ENCODE measurements at regions not wholly inside any gene's neighbourhood (a gene's known extent, or its start where the extent isn't known, plus 50 kb on each side); places are given as distances from the start of the nearest gene placed in this dataset.
A peak's percentile ranks its signal among the peaks of the same experiment; 100 is the strongest.

DNA sequence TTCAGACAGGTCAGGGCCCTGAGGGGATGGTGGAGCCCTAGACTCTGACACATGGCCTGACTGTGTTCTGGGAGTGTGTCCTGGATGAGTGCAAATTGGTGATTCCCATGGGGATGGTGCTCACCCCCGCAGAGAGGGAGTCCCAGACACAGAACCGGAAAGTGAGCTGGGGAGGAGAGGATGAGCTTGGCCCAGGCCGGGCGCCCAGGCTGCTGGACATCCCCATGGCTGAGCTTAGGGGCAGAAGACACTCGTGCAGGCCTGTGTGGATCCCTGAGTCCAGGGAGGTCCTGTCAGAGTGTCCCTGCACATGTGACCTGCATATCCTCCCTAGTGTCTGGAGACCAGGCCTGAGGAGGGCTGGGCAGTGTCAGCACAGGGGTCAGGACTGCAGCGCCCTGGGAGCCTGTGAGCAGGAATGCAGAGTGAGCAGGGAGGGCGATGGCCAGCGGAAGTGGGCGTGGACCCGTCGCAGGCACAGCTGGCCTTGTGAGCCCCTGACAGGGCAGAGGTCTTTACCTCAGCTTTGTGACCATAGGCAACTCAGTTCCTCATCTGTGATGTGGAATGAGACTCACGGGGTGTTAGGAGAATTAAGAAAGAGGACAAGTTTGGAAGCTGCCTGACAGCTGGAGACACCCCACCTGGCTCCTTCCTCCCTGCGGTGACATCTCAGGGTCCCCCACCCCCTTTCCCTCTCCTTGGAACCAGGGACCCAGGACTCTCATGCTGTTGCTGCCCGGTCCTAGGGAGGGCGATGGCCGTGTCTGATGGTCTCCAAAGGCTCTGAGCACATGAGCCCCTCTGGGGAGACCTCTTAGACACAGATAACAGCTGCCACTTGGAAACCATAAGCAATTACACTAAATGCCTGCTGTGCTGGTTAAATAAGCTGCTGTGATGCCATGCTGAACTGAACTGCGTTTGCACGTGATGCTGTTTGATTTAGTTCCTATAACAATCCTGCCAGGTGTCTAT lies 62.6 kb upstream of the HS6ST1 start:
- DNase-seq, result no peak

DNA sequence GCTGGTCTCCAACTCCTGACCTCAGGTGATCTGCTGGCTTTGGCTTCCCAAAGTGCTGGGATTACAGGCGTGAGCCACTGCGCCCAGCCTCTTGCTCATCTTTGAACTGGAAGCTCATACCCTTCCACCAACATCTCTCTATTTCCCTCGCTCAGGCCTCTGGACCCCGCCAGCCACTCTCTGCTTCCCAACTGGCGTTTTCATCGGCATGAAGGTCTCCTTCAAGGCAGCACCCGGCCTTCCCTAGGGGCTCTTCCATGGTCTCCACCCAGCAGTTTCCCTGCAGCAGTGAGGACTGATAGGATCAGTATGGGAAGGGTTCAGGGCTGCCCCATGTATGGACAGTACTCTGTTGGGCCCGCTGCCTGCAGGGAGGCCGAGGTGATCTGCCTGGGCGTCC lies 65.8 kb upstream of the HS6ST1 start:
- no peak for DNase-seq

DNA sequence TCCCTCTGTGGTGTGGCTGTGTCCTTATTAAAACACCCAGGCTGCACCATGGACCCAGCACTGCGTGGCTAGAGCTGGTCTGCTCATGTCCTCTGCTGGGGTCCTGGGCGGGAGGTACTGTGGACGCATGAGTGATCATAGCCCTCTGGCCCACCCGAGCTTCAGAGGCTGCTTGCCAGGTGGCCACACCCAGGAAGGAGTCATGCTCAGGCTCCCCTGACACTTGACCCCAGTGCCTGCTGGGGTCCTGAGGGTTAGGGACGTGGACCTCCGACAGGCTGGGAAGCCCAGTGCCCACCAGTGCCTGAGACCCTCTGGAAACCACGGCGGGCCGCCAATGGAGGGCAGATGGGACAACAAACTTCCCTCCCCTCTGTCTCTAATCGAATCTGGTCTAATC lies 66.3 kb upstream of the HS6ST1 start:
- DNase-seq, result no peak

DNA sequence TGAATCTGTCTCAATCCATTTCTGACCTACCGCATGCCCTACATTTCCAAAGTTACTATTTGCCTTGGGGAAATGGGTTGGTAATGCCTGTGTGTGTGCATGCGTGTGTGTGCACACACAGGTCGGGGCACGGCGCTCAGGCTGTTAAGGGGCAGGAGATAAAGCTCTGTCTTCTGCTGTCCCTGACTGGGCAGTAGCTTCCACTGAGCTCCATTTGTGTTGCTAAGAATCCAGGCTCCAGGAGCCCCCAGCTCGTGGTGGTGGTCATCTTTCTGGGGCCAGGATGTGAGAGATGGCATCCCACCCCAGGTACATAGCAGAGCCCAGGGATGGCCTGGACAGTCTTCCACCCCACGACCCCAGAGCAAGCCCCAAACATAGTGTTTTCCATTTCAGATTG lies 66.7 kb upstream of the HS6ST1 start:
- no peak for DNase-seq

DNA sequence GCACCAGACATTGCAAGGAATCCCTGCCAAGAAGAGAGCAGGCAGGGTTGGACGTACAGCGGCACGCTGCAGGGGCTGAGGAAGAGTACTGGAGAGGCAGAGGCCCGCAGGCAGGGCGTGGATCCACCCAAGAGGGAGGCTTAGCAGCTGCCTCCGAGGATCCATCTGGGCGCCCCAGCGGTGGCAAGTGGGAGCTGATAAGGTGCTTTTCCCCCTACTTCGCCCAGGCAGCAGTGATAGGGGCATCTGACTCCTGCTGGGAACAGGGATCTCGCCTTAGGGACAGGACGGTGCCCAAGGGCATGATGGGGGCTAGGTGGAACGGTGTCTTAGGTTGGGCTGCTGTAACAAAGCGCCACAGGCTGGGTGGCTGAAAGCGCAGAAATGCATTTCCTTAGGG lies 67.4 kb upstream of the HS6ST1 start:
- no peak for DNase-seq

DNA sequence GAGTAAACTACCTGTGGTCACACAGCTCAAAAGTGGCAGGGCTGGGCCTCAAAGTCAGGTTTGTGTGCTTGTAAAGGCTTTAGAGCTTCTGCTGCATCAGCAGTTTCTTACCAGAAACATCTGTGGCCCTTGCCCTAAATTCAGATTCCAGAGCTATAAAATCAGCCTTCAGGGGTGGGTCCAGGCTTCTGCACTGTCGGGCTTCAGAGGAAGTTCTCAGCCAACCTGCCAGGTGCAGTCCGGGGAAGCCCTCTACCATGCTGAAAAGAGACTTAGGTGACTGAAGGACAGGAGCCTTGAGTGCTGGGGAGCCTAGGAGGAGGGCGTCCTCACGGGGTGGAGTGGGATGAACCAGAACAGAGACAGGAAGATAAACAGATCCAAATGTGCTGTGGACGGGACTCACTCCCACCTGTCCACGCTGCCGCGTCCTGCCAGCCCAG lies 69.9 kb upstream of the HS6ST1 start:
- DNase-seq, result no peak

DNA sequence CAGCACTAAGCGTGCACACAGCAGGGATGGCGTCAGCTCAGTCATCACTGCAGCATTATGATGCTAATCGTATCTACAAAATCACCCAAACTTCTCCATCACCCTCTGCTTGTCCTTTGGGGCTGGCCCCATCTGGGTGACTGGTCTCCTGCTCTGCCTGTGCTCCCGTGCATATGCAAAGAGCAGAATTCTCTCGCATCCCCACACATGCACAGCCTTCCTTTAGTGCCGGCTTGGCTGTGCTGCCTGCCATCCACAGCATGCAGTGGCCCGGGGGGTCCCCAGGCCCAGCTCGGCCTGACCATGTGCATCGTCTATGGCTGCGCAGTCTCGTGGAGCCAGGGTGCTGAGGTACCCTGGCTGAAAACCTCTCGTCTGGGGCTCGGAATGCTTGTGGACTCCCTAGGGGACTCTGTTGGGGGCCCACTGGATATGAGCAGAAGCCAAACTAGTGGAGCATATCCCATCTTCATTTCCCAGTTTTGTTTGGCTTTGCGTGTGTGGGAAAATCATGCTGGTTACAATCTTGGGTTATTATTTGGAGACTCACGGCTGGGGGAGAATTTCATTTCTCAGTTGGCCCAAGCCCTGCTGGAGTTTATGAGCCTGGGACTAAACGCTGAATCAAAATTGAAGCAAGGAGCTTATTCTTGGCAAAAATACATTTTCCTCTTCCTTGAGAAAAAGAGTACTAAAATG lies 70.9 kb upstream of the HS6ST1 start:
- no peak for DNase-seq

DNA sequence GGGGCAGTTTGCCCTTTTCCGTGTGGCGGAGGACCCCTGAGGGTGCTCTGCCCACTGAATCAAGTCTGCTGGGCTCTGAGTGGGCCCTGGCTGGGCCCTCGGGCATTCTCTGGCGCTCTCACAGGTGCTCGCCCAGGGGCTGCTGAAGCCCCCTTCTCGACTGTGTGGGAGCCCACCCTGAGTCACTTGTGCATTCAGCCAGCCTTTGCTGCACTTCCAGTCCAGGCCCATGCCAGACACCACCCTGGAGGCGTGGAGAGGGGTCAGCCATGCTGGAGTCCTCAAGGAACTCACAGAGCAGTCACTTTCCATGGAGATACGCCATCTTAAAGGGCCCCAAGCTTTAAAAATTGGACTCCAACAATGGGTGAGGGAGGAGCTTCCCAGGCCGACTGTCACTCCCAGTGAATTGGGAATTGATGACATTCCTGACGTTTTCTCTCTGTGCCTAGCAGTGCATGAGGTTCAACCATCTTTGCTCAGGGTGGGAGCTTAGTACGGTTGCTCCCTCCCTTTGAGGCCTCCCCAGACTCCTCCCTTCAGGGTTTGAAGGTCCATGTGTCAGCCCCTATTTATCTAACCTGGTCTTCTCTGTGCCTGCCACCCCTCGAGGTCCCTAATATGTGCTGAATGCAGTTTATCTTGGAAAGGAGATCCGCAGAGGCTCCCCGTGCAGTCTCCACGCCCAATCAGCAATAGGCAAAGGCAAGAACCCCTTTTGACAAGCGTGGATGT lies 71.8 kb upstream of the HS6ST1 start:
- DNase-seq, result no peak

DNA sequence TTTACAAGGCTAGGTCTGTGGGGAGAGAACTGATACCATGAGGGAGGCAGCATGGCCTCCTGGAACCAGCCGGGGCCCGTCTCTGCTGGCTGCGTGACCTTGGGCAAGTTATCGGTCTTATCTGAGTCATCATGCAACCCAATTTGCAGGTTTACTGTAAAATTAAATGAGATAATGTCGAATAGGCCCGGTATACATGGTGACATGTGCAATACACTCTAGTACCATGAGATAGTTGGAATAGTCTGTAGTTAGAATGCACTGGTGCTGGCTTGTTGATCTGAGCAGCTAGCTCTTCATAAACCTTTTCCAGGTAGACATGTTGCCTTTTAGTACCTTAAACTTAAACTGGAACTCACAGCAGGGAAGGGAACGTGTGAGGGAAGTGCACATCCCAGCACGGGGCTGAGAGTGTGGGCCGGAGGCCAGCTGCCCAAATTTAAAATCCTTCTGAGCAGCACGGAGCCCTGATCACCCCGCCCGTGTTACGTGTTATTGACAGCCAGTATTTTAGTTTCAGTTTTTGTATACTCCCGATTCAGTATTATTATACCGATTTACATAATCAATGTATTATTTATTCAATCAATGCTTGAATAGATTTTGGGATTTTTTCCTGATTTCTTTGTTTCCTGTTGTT lies 72.4 kb upstream of the HS6ST1 start:
- no peak for DNase-seq

DNA sequence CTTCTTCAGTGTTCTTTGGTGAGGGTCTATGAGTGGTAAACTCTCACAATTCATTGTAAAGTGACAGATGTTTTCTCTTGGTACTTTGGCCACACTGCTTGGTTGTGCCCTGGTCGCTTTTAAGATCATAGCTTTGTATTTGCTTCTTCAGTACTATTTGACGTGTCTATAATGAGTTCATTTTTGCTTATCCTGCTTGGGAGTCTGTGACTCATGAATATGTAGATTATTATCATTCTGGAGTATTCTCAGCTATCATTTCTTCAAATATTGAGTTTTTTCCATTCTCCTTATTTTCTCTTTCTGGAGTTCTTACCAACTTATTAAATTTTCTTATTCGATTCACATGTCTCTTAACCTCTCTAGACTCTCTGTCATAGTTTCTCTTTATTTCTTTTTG lies 73.0 kb upstream of the HS6ST1 start:
- DNase-seq, result no peak

DNA sequence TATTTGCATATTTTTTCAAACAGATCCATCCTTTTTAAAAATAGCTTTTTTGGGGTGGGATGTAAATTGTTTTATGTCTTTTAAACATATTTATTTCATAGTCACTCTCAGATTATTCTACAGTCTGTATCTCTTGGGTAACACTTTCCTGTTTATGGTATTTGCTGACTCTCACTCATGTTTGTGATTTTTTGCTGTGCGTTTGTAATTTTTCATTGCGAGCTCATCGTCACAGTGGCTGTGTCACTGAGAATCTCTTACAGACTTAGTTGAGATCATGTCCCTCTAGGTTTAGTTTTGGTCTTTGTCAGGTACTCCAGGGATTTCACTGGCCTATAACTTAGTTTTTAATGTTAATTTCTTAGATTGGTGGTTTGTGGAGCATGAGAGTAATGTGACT lies 73.5 kb upstream of the HS6ST1 start:
- no peak for DNase-seq

DNA sequence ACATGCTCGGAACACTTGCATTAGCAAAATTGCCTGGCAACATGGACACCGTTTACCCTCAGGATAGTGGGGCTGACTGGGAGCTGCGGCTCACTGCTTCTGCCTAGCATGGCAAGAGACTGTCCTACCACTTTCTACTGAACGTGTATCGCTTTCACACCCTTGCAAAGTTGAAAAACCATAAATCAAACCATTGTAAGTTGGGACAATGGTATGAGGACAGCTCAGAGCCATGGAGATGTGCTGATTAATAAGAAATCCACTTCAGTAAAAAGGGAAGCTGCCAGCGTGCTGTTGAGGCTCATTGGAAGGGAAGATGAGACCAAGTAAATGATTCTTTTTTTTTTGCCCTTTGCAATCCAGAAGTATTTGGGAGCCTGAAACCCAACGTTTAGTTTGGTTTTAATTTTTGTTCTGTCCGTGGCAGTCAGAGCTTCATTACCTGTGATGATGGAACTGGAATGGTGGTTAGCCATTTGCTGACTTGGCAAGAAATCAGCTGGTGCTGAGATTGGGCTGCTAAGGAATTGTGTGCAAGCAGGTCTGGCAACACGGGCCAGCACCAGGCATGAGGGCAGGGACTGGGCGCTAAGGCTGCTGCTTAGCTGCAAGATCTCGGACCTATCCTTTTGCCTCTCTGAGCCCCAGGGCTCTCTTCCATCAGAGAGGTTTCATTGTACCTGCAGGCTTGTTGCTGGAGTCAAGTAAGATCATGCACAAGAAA lies 75.5 kb upstream of the HS6ST1 start:
- DNase-seq, result no peak

DNA sequence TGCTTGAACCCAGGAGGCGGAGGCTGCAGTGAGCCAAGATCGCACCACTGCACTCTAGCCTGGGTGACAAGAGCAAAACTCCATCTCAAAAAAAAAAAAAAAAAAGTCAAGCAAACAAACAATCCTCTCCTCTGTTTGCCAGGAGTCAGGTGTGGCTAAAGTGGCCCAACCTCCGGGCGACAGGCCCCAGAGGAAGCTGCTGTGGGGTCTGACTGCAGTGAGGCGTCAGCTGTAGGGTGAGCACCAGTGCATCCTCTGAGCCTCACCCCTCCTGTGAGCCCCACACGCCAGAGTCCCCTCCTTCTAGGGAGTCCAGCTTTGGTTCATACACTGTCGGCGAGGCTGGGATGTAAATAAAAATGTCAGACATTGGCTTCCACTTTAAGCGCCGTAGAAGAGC lies 76.5 kb upstream of the HS6ST1 start:
- no peak for DNase-seq

DNA sequence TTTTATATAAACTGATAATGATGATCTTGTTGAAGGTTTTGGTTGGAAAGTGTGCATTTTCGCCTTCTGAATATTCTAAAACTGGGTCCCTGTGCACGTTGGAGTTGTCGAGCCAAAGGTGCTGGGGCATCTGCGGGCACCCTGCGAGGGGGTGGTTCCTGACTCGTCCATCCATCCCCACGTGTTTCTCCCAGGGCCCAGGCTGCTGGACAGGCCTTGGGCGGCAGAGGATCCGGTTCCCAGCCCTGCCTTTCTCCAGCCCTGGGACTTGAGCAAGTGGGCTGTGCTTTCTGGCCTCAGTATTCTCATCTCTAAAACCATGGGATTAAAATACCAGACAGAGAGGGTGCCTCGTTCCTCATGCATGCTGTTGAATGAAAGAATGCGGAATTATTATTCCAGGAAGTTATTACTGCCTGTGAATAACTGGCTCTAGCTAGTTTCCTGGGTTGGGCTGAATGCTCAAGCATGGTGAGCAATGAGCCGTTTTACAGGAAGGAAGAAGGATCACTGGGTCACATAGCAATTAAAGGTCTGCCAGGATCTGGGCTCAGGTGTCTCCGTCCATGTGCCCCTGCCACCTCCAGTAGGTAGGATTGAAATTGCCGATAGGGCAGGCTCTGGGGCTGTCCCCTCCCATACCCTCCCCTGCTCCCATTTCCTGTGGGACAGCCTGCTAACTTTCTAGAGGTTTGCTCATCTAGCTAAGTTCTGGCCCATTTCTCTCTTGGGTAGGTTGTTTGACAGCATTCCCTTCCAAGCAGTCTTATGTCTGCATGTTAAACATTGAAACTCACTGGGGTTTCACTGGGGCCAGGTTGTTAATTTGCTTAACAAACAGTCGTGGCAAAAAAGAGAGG lies 77.2 kb upstream of the HS6ST1 start:
- DNase-seq, result peak; percentile 87

DNA sequence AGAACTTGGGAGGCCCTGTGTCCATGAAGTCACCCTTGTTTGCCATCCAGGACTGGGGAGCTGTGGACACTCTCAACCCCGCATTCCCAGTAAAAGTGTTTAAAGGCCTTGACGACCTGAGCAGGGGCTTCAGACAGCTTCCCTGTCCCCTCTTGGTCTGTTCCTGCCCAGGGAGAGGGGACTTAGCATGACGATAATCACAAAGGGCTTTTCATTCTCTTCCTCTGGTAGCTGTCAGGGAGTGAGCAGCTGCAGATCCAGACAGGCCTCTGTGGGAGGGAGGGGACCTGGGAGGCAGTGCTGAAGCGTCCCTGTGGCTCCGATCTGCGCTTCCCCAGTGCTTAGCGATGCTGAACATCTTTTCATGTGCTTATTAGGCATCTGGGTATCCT lies 77.8 kb upstream of the HS6ST1 start:
- DNase-seq, result peak; percentile 88

DNA sequence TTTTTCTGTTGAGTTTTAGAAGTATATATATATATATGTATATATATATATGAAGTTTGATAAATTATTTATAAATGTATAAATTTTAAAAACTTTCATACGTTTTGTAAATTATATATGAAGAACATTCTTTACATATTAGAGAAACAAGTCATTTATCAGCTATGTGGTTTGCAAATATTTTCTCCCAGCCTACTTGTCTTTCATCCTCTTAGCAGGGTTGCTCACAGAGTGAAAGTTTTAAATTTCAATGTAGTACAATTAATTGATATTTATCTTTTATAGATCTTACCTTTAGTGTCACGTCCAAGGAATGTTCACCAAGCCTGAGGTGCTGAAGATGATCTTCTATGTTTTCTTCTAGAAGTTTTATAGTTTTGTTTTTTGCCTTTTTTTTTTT lies 78.3 kb upstream of the HS6ST1 start:
- DNase-seq, result no peak

DNA sequence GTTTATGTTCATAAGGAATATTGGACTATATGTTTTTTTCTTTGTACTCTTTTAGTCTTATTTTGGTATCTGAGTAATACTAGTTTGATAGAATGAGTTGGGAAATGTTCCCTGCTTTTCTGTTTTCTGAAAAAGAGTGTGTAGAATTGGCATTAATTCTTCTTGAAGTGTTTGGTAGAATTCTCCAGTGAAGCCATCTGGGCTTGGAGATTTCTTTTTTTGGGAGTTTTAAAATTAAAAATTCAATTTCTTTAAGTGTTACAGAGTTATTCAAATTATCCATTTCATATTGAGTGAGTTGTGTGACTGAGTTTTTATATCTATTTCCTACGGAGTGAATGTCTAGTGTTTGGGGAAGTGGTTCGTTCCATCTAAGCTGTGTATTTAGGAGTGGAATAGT lies 80.6 kb upstream of the HS6ST1 start:
- DNase-seq, result no peak

DNA sequence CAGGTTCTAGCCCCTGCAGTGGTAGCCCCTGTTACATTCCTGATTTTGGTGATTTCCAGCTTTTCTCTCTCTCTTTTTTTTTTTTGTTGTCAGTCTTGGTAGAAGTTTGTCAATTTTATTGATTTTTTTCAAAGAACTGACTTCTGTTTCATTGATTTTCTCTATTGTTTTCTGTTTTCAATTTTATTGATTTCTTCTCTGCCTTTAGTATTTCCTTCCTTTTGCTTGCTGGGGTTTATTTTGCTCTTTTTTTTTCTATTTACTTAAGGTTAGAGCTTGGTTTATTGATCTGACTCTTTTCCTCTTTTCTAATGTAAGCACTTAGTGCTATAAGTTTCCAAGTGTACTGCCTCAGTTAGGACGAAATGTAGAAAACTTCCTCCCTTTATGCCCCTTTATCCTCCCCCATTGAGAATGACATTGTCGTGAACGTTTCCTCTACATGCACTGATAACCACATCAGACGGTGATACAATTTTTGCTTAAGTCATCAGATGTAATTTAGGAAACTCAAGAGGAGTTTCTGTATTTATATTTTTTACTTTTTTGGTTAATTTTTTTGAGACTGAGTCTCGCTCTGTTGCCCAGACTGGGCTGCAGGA lies 81.1 kb upstream of the HS6ST1 start:
- DNase-seq, result no peak

DNA sequence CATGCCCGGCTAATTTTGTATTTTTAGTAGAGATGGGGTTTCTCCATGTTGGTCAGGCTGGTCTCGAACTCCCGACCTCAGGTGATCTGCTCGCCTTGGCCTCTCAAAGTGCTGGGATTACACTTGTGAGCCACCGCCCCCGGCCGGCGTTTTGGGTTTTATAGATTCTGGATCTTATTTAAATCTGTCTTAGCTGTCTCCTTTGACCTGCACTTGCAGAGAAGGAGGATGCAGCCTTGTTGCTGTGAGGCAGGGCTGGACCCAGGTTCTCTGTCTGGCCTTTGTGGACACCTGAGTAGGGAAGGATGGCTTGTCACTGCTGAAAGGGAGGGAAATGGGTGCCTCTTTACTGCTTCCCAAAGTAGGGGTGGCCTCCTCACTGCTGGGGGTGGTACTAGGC lies 83.0 kb upstream of the HS6ST1 start:
- DNase-seq, result no peak

DNA sequence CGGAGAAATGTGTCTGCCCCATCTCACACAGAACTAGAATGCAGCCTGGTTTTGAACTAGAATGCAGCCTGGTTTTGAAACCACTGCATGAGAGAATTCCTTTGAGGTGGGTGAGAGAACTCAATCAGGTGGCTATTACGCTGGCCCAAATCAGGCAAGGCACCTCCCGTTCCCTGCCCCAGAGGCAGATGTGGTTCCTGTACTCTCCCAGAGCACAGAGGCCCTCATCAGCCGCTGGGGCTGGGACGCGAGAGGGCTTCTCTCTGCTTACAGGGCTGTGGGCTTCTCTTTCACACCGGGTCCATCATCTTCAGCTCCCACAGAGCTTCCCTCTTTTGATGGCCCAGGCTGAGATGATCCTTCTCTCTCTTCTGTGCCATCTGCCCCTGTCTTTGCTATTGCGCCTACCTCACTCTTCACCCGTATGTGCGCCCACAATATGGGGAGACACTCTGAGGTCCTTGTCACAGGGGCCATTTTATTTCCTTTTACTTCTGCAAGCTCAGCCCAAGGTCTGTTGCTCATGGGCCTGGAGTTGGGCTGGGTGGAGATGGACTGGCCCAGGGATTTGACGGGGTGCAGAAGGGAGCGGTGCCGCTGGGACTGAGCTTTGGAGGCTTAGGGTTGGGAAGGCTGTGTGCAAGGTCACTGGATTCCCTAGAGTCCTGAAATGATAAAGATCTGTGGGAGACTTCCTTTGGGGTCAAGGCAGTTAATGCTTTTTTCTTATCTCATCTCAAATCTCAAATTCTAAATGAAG lies 84.4 kb upstream of the HS6ST1 start:
- no peak for DNase-seq

All from NCI-H526 treated with DMSO at 0.1 percent for 48 hours (cell line).